Calu3 (cell line): ENCODE measurements at regions not wholly inside any gene's neighbourhood (a gene's known extent, or its start where the extent isn't known, plus 50 kb on each side); places are given as distances from the start of the nearest gene placed in this dataset.

ENCODE experiments used
- BruUV-seq: library from RNA; stranded (reverse); fragments of 400-500 nt; replicated peaks from 2 replicates; lab custom pipeline; 2021; lab: Mats Ljungman, UMichigan
- CTCF ChIA-PET: fragments of 300-600 bp; sonication (Branson Sonifier 250); formaldehyde crosslinking; loops from one replicate; lab custom pipeline; 2022; ENCODE audit warnings: antibody characterized with exemption; lab: Charles Lee
- DNase-seq: peaks from one replicate; pipeline ENCODE4 v3.0.0; 2022
- H3K27ac Mint-ChIP-seq: one replicate; pipeline ENCODE4 v1.8.0; 2022; ENCODE audit warnings: mixed read lengths; ENCODE audit not compliant: unreplicated experiment
- H3K27me3 Mint-ChIP-seq: one replicate; pipeline ENCODE4 v1.8.0; 2022; ENCODE audit warnings: mixed read lengths; ENCODE audit not compliant: unreplicated experiment
- H3K36me3 Mint-ChIP-seq: one replicate; pipeline ENCODE4 v1.8.0; 2022; ENCODE audit warnings: mild to moderate bottlenecking, moderate library complexity, mixed read lengths; ENCODE audit not compliant: insufficient read depth, unreplicated experiment
- H3K4me1 Mint-ChIP-seq: one replicate; pipeline ENCODE4 v1.8.0; 2022; ENCODE audit warnings: mild to moderate bottlenecking, low read depth, mixed read lengths; ENCODE audit not compliant: unreplicated experiment
- H3K4me3 Mint-ChIP-seq: one replicate; pipeline ENCODE4 v1.8.0; 2022; ENCODE audit warnings: mild to moderate bottlenecking, low read depth, moderate library complexity, mixed read lengths; ENCODE audit not compliant: unreplicated experiment
- H3K9me3 Mint-ChIP-seq: one replicate; pipeline ENCODE4 v1.8.0; 2022; ENCODE audit warnings: low read depth, mixed read lengths; ENCODE audit not compliant: unreplicated experiment
- CTCF ChIP-seq: fragments of 200-600 bp; IDR thresholded peaks from one replicate; pipeline ENCODE4 v1.8.0; 2022; ENCODE audit warnings: antibody characterized with exemption; ENCODE audit not compliant: unreplicated experiment
- intact Hi-C: fragments of 100-400 bp; cut with micrococcal nuclease; formaldehyde crosslinking; loops from one replicate; pipeline ENCODE4 v1.10.0; 2022; ENCODE audit not compliant: unreplicated experiment

- Mint-ChIP-seq H3K36me3 (no peaks in the 10 kb centered on the region), H3K27ac (no peak overlapping the region), H3K27me3 (no peaks in the 10 kb centered on the region), H3K9me3 (no peaks in the 10 kb centered on the region), H3K4me1 (no peaks in the 10 kb centered on the region), H3K4me3 (no peak overlapping the region)
- BruUV-seq: no TSS peak
- CTCF ChIA-PET: no interaction called here
- intact Hi-C loops: no loop called here
- TF ChIP-seq CTCF: no peak
- DNase-seq: no peak
Measured at GRCh38 chr13:79908381-79908780, 427.4 kb downstream of the NDFIP2 start.

GRCh38 chr13:79907527-79907926, 426.6 kb downstream of the NDFIP2 start:
- Mint-ChIP-seq H3K36me3 (no peaks in the 10 kb centered on the region), H3K4me3 (no peak overlapping the region), H3K27me3 (no peaks in the 10 kb centered on the region), H3K4me1 (no peaks in the 10 kb centered on the region), H3K27ac (no peak overlapping the region), H3K9me3 (no peaks in the 10 kb centered on the region)
- no peak for DNase-seq
- BruUV-seq: no TSS peak
- intact Hi-C loops: no loop called here
- CTCF ChIA-PET: interaction anchor here (1.3 kb wide), 1 partner anchor 9 kb away, joined by 3 read pairs; no protein-coding TSS in a partner anchor
- TF ChIP-seq CTCF: no peak

- Mint-ChIP-seq H3K9me3 (no peaks in the 10 kb centered on the region), H3K27ac (no peak overlapping the region), H3K4me3 (no peak overlapping the region), H3K4me1 (no peaks in the 10 kb centered on the region), H3K36me3 (no peaks in the 10 kb centered on the region), H3K27me3 (no peaks in the 10 kb centered on the region)
- no peak for DNase-seq
- BruUV-seq: no TSS peak
- no peak for TF ChIP-seq CTCF
- CTCF ChIA-PET: interaction anchor here (1.3 kb wide), 1 partner anchor 8 kb away, joined by 3 read pairs; no protein-coding TSS in a partner anchor
- intact Hi-C loops: no loop called here
Measured at GRCh38 chr13:79906345-79906744, 425.4 kb downstream of the NDFIP2 start.

GRCh38 chr13:79905018-79905417, 424.1 kb downstream of the NDFIP2 start:
- intact Hi-C loops: no loop called here
- no peaks in the 10 kb centered on the region for H3K9me3 Mint-ChIP-seq
- no peaks in the 10 kb centered on the region for H3K36me3 Mint-ChIP-seq
- no peak overlapping the region for H3K27ac Mint-ChIP-seq
- no peak for DNase-seq
- TF ChIP-seq CTCF: no peak
- CTCF ChIA-PET: no interaction called here
- H3K27me3 Mint-ChIP-seq: no peaks in the 10 kb centered on the region
- no peak overlapping the region for H3K4me3 Mint-ChIP-seq
- H3K4me1 Mint-ChIP-seq: no peaks in the 10 kb centered on the region
- BruUV-seq: no TSS peak
